ENCODE measurements at regions not wholly inside any gene's neighbourhood (a gene's known extent, or its start where the extent isn't known, plus 50 kb on each side); places are given as distances from the start of the nearest gene placed in this dataset.

DNA sequence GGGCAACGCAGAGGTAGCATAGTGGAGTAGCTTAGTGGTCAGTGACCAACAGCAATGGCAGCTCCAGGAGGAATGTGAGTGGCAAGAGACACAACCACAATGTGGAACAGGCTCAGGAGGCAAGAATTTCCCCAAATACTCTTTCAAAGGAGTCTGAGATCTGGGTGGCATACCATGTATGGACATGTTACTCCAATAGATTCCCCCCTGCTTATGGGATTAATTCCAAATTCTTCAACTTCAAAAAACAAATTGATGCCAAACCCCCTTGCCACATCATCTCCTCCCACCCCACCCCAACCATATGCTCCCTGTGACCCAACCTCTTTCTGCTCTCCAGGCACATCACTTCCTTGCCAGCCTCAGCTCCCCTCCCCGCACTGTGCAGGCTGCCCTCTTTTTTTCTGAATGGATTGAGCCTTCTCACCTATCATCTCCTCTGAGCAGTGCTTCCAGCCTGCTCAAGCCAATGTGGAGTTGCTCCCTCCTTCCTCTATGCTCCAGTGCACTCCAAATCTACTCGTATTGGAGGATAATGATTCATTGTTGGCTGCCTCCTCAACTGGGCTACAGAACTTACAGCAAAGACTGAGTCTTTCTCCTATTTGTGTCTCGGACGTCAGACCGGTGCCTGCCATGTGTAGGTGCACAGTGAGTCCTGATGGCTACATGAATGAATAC lies 93.0 kb upstream of the CEP85L start:
- WGBS (ENCODE audit: insufficient coverage), result 98% methylated on average over 5 of the region's 6 CpGs
- TF ChIP-seq, protein P1, sequence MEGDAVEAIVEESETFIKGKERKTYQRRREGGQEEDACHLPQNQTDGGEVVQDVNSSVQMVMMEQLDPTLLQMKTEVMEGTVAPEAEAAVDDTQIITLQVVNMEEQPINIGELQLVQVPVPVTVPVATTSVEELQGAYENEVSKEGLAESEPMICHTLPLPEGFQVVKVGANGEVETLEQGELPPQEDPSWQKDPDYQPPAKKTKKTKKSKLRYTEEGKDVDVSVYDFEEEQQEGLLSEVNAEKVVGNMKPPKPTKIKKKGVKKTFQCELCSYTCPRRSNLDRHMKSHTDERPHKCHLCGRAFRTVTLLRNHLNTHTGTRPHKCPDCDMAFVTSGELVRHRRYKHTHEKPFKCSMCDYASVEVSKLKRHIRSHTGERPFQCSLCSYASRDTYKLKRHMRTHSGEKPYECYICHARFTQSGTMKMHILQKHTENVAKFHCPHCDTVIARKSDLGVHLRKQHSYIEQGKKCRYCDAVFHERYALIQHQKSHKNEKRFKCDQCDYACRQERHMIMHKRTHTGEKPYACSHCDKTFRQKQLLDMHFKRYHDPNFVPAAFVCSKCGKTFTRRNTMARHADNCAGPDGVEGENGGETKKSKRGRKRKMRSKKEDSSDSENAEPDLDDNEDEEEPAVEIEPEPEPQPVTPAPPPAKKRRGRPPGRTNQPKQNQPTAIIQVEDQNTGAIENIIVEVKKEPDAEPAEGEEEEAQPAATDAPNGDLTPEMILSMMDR (IDR thresholded peaks at IDR 0.05), result no peak
- H4K20me1 ChIP-seq (ENCODE audit: insufficient read depth, low read length), result no peaks in the 10 kb centered on the region
- Mint-ChIP-seq H3K4me3 (no peak overlapping the region), H3K4me1 (peaks cover 58% of the 10 kb centered on the region), H3K9me3 (peaks cover 0 to 4% (median 2%) of the 10 kb centered on the region in 7 donors), H3K36me3 (peaks cover 2 to 6% of the 10 kb centered on the region in 2 donors), H3K27ac (peak overlapping the region in 3 of 7 donors; percentile 1 to 94 (median 7)), H3K27me3 (ENCODE audit: low read depth in 3 of 3) (no peaks in the 10 kb centered on the region)
- no peaks in the 10 kb centered on the region for H3K9me3 ChIP-seq (replicated peaks in 1 of 2; ENCODE audit: control insufficient read depth in 1 of 2, insufficient read depth in 1 of 2, low read length in 2 of 2)
- no peaks in the 10 kb centered on the region for H3K79me2 ChIP-seq (ENCODE audit: insufficient read depth, low read length)
- H3K4me3 ChIP-seq (replicated peaks in 1 of 3; ENCODE audit: low read depth in 2 of 3, low read length in 3 of 3), result no peak overlapping the region
- no peak overlapping the region for H3K27ac ChIP-seq (ENCODE audit: low read depth in 1 of 2, low read length in 2 of 2)
- no peaks in the 10 kb centered on the region for H3K27me3 ChIP-seq (ENCODE audit: control insufficient read depth in 2 of 2, insufficient read depth in 2 of 2, low read length in 2 of 2)
- H3K36me3 ChIP-seq (replicated peaks in 1 of 2; ENCODE audit: control insufficient read depth in 1 of 2, insufficient read depth in 2 of 2, low read length in 2 of 2), result no peaks in the 10 kb centered on the region
- intact Hi-C loops (cut with micrococcal nuclease), result no loop called here
- DNase-seq, result no peak
- H3K4me2 ChIP-seq (replicated peaks; ENCODE audit: extremely low read depth, low read length, poor library complexity, severe bottlenecking), result no peak overlapping the region
- H3K4me1 ChIP-seq (ENCODE audit: control insufficient read depth in 1 of 2, insufficient read depth in 2 of 2, low read length in 2 of 2), result peaks cover 50 to 55% of the 10 kb centered on the region in 2 donors
- no peak overlapping the region for H3K9ac ChIP-seq (ENCODE audit: insufficient read depth, low read length, poor library complexity, severe bottlenecking)
- H2AFZ ChIP-seq (ENCODE audit: insufficient read depth, low read depth, low read length, poor library complexity, severe bottlenecking), result peak overlapping the region; percentile 51

DNA sequence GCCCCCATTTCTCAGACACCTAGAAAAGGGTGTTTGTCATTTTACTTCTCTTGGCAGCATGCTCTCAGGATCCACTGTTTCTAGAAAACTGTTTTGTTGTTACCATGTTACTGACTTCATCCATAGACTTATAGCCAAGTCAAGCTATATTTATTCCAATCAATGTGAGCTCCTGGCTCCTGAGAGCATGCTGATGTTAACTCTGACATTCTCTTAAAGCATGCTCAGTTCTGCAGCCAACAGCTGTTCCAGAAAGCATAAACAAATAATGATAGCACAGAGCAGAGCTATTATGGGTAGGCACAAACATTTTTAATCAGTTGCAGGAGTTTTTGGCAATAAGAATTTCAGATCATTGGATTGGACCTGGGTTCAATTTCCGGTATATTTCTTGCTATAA lies 92.4 kb upstream of the CEP85L start:
- H2AFZ ChIP-seq (ENCODE audit: insufficient read depth, low read depth, low read length, poor library complexity, severe bottlenecking), result no peak overlapping the region
- no peaks in the 10 kb centered on the region for H3K9me3 ChIP-seq (replicated peaks in 1 of 2; ENCODE audit: control insufficient read depth in 1 of 2, insufficient read depth in 1 of 2, low read length in 2 of 2)
- Mint-ChIP-seq H3K27ac (no peak overlapping the region), H3K9me3 (peaks cover 0 to 4% (median 2%) of the 10 kb centered on the region in 7 donors), H3K27me3 (ENCODE audit: low read depth in 3 of 3) (no peaks in the 10 kb centered on the region), H3K4me1 (peaks cover 51% of the 10 kb centered on the region), H3K36me3 (peaks cover 2 to 6% of the 10 kb centered on the region in 2 donors), H3K4me3 (no peak overlapping the region)
- H3K27me3 ChIP-seq (ENCODE audit: control insufficient read depth in 2 of 2, insufficient read depth in 2 of 2, low read length in 2 of 2), result no peaks in the 10 kb centered on the region
- H3K4me1 ChIP-seq (ENCODE audit: control insufficient read depth in 1 of 2, insufficient read depth in 2 of 2, low read length in 2 of 2), result peaks cover 43 to 48% of the 10 kb centered on the region in 2 donors
- no peak overlapping the region for H3K27ac ChIP-seq (ENCODE audit: low read depth in 1 of 2, low read length in 2 of 2)
- TF ChIP-seq, protein P1 (IDR thresholded peaks at IDR 0.05), result no peak
- intact Hi-C loops (cut with micrococcal nuclease), result no loop called here
- no peak overlapping the region for H3K9ac ChIP-seq (ENCODE audit: insufficient read depth, low read length, poor library complexity, severe bottlenecking)
- no peaks in the 10 kb centered on the region for H3K36me3 ChIP-seq (replicated peaks in 1 of 2; ENCODE audit: control insufficient read depth in 1 of 2, insufficient read depth in 2 of 2, low read length in 2 of 2)
- no CpG with 5 or more reads among the region's 1 CpG for WGBS (ENCODE audit: insufficient coverage)
- no peak for DNase-seq
- no peak overlapping the region for H3K4me2 ChIP-seq (replicated peaks; ENCODE audit: extremely low read depth, low read length, poor library complexity, severe bottlenecking)
- no peaks in the 10 kb centered on the region for H3K79me2 ChIP-seq (ENCODE audit: insufficient read depth, low read length)
- H4K20me1 ChIP-seq (ENCODE audit: insufficient read depth, low read length), result no peaks in the 10 kb centered on the region
- H3K4me3 ChIP-seq (replicated peaks in 1 of 3; ENCODE audit: low read depth in 2 of 3, low read length in 3 of 3), result no peak overlapping the region

Measured in CD14-positive monocyte (primary cell).